Renal pelvis (tissue), 1 donor: ENCODE measurements at regions not wholly inside any gene's neighbourhood (a gene's known extent, or its start where the extent isn't known, plus 50 kb on each side); places are given as distances from the start of the nearest gene placed in this dataset.

ENCODE experiments used
- DNase-seq: peaks from one replicate; pipeline ENCODE4 v3.0.0-alpha.2; 2013

DNA sequence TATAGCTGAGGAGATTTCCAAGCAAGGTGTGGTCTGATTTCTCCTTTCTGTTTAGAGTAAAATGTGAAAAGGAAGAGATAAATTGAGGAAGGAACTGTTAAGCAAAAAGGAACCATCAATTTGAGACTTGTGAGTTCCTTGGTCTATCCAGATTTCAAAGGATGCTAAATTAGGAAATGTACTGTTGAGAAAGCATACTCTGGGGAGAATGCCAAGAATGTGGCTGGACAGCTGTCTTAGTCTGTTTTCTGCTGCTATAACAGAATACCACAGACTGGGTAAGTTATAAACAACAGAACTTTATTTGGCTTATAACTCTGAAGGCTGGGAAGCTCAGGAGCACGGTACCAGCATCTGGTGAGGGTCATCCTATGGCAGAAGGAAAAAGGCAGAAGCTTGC lies 1097.2 kb downstream of the TDRD15 start:
- no peak for DNase-seq

DNA sequence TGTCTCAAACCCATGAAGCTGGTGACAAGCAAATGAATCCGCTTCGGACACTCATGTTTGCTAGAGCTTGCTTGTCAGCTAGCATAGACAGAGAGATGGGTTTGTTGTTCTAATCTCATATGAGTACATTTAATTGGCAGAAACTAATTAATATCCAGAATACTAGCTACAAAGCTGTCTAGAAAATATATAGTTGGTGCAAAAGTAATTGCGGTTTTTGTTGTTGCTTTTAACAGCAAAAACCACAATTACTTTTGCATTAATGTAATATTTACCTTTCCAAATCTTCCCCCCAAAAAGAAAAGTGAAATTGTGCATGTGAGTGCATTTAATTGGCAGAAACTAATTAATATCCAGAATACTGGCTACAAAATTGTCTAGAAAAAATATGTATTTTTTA lies 1115.2 kb downstream of the TDRD15 start:
- DNase-seq: no peak

DNA sequence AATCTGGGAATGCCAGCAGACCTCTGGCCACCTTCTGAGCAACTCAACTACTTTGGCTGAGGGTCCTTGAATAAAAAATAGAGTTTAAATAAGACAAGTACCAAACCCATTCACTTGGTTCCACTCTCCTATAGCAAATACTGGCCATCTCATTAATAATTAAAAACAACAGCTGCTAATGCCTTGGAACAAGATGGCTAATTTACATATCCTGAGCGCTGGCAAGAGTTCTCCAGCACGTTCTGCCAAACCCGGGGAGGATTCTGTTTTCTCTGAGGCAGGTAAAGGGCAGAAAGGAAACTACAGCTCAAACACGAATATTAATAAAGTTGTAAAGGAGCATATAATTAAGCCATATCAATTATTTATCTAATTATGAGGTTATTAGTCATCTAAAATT lies 1123.7 kb downstream of the TDRD15 start:
- no peak for DNase-seq

DNA sequence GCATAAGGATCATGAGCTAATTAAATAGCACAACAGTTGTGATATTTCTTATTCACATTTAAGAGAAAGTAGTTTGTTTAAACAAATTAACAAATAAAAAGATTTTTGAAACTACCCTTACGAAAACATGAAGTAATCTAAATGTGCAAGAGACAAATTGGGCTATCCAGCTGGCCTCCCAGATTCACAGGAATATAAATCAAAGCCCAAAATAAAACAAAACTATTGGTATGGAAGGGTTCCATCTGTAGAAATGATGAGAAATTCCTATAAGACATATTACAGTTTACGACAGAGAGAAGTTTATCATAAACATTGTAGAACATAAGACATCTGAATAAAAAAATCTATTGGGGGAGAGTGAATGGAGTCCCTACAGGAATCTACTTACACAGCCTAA lies 1125.1 kb downstream of the TDRD15 start:
- DNase-seq: peak; percentile 24

DNA sequence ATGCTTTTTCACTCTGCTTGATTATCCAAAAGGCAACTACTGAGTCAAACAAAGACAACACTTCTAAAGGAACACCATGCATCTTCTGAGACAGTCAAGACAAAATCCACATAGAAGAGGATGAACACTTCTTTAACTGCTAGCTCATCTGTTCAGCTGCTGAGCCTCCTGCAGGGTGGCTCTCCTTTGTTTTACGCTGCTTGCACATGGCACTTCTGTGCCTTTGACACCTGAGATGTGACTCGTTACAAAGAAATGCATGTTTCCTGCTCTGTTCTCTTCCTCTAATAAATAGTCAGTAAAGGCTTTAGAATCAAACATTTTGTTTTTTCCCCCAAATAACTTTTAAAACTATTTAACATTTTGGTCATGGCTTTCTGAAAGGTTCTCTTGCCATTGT lies 1129.4 kb downstream of the TDRD15 start:
- DNase-seq: no peak

DNA sequence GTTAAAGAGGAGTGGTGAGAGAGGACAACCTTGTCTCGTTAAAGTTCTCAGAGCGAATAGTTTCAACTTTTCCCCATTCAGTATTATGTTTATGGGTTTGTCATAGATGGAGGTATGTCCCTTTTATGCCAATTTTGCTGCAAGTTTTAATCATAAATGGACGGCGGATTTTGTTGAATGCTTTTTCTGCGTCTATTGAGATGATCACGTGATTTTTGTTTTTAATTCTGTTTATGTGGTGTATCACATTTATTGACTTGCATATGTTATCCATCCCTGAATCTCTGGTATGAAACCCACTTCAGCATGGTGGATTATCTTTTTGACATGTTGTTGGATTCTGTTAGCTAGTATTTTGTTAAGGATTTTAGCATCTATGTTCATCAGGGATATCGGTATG lies 1123.8 kb upstream of the KLHL29 start:
- DNase-seq: no peak

DNA sequence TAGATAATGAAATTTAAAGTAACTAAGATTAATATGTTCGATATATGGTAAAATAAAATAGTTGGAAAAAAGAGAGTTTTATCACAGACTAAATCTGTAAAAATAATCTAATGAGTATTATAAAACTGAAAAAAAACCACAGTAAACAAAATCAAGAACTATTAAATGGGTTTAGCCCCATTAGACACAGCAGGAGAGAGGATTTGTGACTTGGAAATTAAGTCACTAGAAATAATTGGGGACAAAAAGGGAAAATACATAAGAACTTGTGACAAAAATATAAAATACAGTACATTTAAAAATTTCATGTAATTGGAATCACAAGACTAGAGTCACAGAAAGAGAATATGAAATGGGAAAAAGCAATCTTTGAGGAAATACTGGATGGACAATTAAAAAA lies 1114.6 kb upstream of the KLHL29 start:
- no peak for DNase-seq

DNA sequence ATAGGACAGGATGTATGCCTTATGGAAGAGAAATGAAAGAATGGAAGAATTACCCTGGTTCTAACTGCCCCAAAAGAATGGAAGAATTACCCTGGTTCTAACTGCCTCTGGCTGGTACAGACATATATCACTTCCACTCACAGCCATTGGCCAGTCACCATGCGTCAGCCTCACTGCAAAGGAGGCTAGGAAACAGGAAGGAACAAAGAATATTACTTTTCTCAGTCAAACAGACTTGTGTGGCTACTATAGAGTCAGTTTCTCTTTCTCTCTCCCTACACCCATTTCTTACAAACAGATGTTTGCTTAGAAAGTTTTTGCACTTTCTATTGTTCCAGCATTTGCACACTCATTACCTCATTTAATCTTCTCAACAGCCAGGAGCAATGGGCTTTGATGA lies 1111.1 kb upstream of the KLHL29 start:
- DNase-seq: no peak

DNA sequence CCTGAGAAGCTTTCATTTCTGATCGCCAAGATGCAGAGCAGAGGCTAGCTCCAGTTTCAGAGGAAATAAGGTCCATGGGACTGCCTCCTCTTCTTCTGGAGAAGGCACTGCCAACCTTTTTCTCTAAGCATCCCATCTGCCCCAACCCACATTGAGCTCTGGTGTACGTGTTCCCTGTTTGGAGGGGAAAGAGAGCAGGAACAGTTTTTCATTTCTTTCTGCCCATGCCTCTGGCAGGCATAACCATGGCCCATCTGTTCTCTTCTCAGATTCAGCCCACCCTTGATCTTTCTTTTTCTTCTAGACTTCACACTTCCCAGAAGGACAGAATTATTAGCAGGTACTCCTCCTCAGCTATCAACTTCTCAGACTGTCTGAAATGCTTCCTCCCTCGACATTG lies 1110.3 kb upstream of the KLHL29 start:
- no peak for DNase-seq

DNA sequence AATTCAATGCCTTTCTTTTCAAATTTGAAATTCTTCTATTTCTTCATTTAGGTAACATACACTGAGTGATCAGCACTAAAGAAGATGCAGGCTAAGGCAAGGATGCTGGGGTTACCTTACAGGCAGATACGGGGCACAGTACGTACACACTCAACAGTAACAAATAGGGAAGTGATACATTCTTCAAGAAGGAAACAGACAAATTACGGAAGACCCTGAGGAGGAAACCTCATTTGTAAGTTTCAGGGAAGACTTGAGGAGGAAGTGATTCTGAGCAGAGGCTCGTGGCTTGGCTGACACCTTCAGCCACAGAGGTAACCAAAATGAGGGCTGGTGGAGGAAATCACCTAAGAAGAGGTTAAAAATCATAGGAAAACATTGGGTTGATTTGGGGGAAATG lies 1108.3 kb upstream of the KLHL29 start:
- DNase-seq: no peak

DNA sequence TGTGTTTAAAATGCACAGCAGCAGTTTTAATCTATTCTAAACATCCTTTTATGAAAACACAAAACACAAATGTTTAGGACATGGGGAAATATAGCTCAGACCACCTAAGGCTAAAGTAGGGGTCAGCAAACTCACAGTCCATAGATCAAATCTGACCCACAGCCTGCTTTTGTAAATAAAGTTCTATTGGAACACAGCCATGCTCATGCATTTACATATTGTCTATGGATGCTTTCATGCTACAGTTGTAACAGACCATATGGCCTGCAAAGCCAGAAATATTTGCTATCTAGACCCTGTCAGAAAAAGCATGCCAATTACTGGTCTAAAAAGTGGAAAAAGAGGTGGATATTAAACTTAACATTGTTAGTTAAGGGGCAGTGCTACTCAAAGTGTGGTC lies 1105.4 kb upstream of the KLHL29 start:
- peak; percentile 17 for DNase-seq

DNA sequence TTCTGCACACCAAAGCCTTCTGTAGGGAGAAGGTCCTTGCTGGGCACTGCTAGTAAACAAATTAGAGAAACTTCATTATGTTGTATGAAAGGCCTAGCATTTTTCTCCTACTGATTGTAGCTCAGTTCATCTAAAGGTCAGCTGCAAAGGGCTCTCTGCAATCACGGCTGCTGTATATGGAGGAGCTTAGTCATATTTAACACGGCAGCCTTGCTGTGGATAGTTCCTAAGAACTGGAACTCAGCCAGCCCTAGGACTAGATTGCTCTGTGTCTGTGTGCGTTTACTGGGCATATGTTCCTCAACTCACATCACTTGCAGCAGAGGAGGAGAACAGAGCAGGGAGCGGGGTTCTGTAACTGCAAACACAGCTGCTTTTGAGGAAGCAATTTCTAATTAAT lies 1103.9 kb upstream of the KLHL29 start:
- DNase-seq: no peak

DNA sequence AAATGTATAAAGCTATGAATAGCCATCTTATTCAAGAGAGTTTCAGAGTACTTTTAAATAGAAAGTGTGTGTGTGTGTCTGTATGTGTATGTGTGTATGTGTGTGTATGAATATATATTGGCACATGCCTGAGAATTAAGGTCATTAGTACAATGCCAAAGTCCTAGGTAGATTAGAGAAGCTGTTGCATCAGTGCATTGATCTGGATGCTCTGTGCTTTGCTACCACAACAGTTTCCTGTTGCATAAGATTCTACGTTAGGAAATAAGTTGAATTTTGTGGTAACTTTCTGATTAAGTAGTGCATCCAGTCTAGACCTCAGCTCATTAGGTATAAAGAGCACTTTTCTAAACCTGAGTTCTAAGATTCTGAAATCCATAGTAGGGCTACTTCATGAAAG lies 1102.8 kb upstream of the KLHL29 start:
- no peak for DNase-seq

DNA sequence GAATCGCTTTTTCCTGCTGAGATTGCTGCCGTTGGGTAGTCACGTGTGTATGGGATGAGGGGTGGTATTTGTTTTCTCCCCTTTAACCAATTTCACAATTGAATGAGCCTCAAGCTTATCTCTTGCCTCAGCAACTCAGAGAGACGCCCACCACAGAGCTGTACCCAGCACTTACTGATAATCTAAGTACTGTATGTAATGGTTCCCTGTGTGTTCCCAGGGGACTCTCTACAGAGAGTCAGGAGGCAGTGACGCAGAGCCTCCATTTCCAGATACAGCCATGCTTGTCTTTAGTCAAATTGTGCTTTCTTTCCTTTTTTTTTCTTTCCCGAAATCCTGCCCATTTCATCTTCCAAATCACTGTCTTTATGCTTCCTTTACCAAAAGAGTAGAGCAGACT lies 1102.1 kb upstream of the KLHL29 start:
- no peak for DNase-seq

DNA sequence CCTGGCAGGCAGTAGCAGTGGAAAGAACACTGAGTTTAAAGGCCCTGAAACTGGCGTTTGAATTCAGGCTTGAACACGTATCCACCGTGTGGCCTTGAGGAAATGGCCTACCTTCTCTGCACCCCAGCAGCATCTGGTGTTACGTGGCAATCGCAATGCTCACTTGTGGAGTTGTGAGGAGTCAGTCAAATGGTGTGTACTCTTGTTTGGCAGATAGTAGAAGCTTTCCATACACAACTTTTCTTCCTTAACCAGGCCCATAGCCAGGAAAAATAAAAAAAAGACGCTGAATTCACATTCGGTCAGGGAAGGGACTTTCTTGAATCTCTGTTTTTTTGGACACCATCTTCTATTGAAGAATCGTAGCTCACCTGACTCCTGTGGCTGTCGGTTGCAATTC lies 1101.5 kb upstream of the KLHL29 start:
- no peak for DNase-seq

DNA sequence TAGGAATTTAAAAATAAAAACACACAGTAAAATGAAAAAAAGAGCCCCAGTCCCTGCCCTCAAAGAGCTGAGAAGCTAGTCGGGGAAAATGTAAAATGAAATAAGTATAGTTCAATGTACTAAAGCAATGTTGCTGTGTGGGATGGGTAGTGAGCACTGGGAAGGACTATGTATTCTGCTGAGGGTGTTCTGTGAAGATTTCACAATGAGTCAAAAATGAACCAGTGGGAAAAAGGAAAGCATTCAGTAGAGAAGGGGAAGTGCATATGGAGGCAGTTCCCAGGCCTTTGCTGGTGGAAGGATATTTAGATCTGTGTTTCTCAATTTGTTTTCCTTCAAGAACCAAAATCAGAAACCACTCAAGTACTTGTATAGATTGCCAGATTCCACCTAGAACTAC lies 1094.7 kb upstream of the KLHL29 start:
- no peak for DNase-seq

DNA sequence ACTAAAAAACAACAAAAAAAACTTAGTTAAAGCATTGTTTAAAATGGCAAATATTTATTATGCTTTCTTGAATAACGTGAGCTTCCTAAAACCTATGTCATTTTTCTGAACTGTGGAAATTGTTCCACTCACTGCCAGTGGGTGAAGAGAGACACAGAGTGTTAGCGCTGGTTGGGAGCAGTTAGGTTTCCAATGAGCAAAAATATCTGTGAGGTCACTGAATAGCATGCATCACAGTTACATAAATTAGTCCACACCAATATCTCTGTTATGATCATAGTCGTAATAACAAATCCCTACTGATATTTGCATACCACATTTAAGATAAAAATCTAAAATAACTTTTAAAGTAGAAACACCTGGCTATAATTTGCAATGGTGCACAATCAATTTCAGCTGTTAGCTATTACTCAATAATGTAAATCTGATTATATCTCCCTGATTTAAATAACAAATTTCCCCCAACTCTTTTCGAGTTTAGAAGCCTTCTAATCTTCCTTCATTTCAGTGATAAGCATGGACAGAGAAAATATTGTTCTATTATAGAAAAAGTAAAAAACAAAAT lies 1094.0 kb upstream of the KLHL29 start:
- no peak for DNase-seq

DNA sequence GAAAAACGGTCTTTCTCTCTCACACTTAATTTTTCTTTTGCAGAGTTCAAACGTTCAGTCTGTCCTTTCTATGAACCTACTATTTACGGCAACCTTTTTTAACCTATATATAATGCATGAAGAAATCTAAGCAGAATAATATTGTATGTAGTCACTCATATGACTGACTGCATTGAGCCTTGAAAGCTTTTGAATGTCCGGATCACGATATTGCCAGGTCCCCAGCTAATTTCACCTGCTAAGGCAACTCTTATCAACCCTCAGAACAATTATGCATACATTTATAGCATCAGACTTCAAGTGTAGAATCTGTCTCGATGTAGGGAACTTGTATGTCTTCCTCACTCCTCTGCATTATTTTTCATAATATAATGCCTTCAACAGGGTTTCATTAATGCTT lies 1083.8 kb upstream of the KLHL29 start:
- no peak for DNase-seq

DNA sequence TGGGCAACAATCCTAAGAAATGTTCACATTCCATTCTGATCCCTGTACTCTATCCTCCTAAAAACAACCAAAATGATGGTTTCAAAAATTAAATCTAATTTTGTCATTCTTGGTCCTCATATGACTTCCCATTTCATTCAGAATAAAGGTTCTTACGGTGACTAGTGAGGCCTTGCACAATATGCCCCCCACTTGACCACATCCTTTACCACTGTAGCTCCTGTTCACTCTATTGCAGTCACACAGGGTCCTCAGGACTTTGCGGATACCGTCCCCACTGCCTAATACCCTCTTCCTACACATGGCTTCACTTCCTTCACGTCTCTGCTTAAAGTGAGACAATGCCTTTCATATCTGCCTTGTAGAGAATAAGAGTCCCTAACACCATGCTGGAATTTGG lies 1058.7 kb upstream of the KLHL29 start:
- DNase-seq: no peak

DNA sequence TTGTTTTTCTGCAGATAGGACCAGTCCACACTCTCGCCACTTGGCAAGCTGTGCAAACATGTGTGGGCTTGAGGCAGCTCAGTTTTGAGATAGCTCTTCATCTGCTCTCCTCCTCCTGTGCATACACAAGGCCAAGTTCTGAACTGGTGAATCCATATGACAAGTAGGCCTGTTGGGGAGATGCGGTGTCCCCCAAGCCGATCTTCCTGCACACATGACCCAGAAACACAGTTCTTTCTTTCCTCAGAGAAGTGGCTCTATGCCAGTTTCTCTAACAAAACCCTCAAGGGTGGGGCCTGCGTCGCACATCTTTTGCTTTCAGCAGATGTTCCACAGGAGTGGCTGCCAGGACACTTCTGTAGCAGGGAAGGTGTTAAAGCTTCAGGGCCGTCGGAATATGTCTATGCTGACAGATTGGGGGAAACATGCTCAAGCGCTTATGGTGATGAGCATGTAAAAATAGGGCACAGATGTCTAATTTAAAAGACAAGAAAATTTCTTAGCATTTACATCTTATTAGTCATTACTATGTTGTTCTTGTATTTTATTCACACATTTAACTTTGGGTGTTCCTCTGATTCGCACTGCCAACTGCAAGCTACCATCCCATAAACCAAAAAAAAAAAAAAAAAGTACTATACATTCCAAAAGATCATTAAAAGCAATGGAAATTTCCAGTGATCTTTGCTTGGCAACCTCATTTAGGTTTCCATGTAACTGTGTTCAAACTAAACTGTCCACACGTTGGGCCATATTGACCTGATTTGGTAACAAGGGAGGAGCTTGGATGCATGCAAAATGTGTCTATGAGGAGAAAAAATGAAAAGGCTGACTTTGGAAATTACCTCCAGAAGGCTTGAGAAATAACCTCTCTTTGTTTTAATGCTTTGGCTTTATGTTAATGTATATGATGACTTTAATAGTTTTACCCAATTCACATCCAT lies 1055.5 kb upstream of the KLHL29 start:
- DNase-seq: no peak

DNA sequence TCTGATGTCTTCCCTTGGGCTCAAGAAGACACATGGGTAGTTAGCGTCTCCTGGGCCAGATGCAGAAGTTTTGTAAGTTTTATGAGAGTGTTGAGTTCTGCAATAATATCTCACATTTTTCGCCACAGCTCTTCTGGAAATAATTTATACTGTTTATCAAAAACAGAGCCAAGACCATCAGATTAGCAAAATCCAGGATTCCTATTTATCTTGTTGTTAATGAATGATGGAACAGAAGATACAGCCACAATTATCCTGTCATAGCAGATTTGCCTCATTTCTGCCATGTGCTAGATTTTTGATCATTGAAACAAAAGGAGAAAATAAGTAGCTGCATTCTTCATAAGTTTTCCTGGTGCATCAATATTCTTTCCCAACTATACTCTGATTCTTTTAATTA lies 1048.6 kb upstream of the KLHL29 start:
- DNase-seq: no peak

DNA sequence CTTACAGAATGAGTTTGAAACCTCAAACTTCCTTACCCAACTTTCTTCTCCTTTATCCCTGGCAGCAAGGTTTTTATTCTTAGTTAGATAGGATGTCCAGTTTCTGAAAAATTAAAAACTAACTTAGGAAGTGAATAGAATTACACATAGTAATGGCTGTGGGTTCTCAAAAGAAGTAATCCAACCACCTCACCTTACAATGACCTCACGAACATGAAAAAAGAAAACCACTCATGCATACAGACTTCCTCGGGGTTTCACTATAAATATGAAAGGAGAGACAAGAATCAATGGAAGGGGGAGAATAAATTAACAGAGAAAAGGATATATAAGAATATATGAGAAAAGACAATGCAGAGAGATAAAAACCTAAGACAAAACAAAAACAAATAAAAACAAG lies 1044.3 kb upstream of the KLHL29 start:
- peak; percentile 50 for DNase-seq

DNA sequence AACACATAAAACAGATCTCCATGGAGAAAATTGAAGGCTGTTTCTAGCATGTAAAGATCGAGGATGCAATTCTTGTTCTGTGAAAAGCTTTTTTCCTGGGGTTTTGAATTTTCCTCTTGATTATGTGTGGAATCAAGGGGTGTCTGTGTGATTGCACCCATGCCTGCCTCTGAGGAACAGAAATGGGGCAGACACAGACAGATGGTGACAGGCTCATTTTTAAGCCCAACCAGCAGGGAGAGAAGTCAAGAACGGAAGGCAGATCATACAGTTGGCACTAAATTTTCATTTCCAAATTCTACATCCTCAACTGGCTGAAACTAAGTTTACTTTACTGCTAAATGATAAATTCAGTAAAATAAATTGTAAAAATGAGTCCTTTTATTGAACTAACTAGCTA lies 1037.7 kb upstream of the KLHL29 start:
- DNase-seq: no peak

DNA sequence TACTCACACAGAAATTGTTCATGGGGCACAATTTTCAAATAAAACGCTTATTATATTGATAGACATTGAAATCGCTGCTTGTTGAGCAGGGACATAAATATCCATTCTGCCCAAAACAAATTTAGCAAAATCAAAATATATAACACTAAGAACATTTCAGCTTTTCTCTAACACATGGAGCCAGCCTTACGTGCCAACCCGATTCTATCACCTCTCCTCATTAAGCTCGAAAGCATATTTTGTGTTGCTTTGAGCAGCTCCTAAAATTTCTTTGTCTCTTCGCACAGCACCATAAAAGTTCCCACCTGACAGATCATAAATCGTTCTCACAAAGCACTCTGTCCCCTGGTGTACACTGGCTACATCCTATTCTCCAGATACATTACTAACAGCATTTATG lies 1034.4 kb upstream of the KLHL29 start:
- DNase-seq: no peak
